ENCODE measurements at regions not wholly inside any gene's neighbourhood (a gene's known extent, or its start where the extent isn't known, plus 50 kb on each side); places are given as distances from the start of the nearest gene placed in this dataset.

DNA sequence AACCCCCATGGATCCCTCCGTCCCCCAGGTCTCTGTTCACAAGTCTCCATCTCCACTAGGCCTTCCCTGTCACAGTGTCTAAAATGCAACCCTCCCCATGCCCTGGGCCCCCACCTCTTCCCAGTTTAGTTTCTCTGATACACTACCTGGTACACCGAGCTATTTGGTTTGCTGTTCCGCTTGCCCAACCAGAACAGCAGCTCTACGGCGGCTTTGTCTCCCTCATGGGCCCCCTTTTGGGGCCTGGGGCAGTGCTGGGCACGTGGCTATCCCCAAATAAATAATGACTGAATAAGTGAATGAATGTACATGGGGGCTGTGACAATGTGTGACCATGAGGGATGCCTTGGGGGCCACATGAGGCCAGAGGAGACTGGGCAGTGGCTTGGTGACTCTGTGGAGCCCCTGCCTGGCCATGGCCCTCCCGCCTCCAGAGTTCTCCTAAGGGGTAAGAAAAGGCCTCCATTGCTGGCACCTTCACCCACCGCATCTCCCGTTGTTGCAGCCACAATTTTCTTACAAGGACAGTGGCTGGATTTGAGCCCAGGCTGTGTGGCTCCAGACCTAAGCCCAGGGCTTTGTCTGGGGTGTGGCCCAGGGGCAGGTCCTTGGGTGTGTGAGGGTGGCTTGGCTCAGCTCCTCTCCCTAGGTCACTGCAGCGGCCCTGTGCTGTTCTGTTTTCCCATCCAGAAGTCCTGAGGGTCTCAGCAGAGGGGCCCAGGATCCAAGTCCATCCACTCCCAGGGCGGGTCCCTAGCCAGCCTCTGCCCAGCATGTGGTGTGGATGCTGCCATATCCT lies 408.5 kb upstream of the SULF2 start:
- TF ChIP-seq, protein P1, sequence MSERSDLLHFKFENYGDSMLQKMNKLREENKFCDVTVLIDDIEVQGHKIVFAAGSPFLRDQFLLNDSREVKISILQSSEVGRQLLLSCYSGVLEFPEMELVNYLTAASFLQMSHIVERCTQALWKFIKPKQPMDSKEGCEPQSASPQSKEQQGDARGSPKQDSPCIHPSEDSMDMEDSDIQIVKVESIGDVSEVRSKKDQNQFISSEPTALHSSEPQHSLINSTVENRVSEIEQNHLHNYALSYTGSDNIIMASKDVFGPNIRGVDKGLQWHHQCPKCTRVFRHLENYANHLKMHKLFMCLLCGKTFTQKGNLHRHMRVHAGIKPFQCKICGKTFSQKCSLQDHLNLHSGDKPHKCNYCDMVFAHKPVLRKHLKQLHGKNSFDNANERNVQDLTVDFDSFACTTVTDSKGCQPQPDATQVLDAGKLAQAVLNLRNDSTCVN (CRISPR knock-in tag; IDR thresholded peaks at IDR 0.05; ENCODE audit: borderline replicate concordance): no peak
- TF ChIP-seq SMARCC2 (IDR thresholded peaks at IDR 0.05) (no peak), FOXP1 (IDR thresholded peaks at IDR 0.05) (no peak), FOXP1 (CRISPR knock-in tag; IDR thresholded peaks at IDR 0.05) (no peak), ETV6 (CRISPR knock-in tag; conservative IDR thresholded peaks at IDR 0.05) (no peak), ZNF749 (CRISPR knock-in tag; IDR thresholded peaks at IDR 0.05; ENCODE audit: borderline replicate concordance) (no peak), ZNF121 (CRISPR knock-in tag; IDR thresholded peaks at IDR 0.05) (no peak)
